OCI-LY1 (cell line): ENCODE measurements at regions not wholly inside any gene's neighbourhood (a gene's known extent, or its start where the extent isn't known, plus 50 kb on each side); places are given as distances from the start of the nearest gene placed in this dataset.

Experiments
- H2AFZ ChIP-seq: fragments of 200-600 bp; sonication (generic), shearing (Covaris generic); 2 replicates; pipeline ENCODE4 v1.6.0; 2014; ENCODE audit warnings: antibody characterized with exemption, mild to moderate bottlenecking, low read length
- H3F3A ChIP-seq: fragments of 200-600 bp; sonication (generic), shearing (Covaris generic); 2 replicates; pipeline ENCODE4 v1.6.0; 2014; ENCODE audit warnings: mild to moderate bottlenecking, antibody characterized with exemption, low read length, moderate library complexity; ENCODE audit not compliant: insufficient read depth
- H3K27ac ChIP-seq: fragments of 200-600 bp; sonication (generic); 2 replicates; pipeline ENCODE4 v1.5.1; 2014; ENCODE audit warnings: low read length, mixed run types, mild to moderate bottlenecking, low read depth; ENCODE audit not compliant: poor library complexity, severe bottlenecking
- H3K27me3 ChIP-seq: fragments of 200-600 bp; sonication (generic); 2 replicates; pipeline ENCODE4 v1.6.0; 2014; ENCODE audit warnings: antibody characterized with exemption, mild to moderate bottlenecking, low read length, moderate library complexity; ENCODE audit not compliant: insufficient read depth
- H3K36me3 ChIP-seq: fragments of 200-600 bp; sonication (generic); 2 replicates; pipeline ENCODE4 v1.6.1; 2014; ENCODE audit warnings: mild to moderate bottlenecking, antibody characterized with exemption, low read length, moderate library complexity, mixed read lengths; ENCODE audit not compliant: insufficient read depth
- H3K4me1 ChIP-seq: fragments of 200-600 bp; sonication (generic); 2 replicates; pipeline ENCODE4 v1.5.1; 2014; ENCODE audit warnings: mild to moderate bottlenecking, low read length, moderate library complexity; ENCODE audit not compliant: insufficient read depth, severe bottlenecking
- H3K4me2 ChIP-seq: fragments of 200-600 bp; sonication (generic), shearing (Covaris generic); 2 replicates; pipeline ENCODE4 v1.6.1; 2014; ENCODE audit warnings: low read length
- H3K4me3 ChIP-seq: fragments of 200-600 bp; sonication (generic); 2 replicates; pipeline ENCODE4 v1.5.1; 2014; ENCODE audit warnings: low read length, low read depth, mild to moderate bottlenecking, mixed read lengths; ENCODE audit not compliant: poor library complexity, severe bottlenecking
- H3K79me2 ChIP-seq: fragments of 200-600 bp; shearing (Covaris generic); 2 replicates; pipeline ENCODE4 v1.6.1; 2016; ENCODE audit warnings: mixed run types, low read length, mixed read lengths; ENCODE audit not compliant: insufficient read depth
- H3K9ac ChIP-seq: fragments of 200-600 bp; sonication (generic), shearing (Covaris generic); 2 replicates; pipeline ENCODE4 v1.6.1; 2014; ENCODE audit warnings: mild to moderate bottlenecking, low read length, mixed read lengths
- H3K9me2 ChIP-seq: fragments of 200-600 bp; sonication (generic), shearing (Covaris generic); 2 replicates; pipeline ENCODE4 v1.6.1; 2014; ENCODE audit warnings: low read depth, mild to moderate bottlenecking, low read length, mixed read lengths
- H3K9me3 ChIP-seq: fragments of 200-600 bp; shearing (Covaris generic); 2 replicates; pipeline ENCODE4 v1.6.1; 2014; ENCODE audit warnings: low read length, mixed read lengths
- H4K20me1 ChIP-seq: fragments of 200-600 bp; sonication (generic), shearing (Covaris generic); 2 replicates; pipeline ENCODE4 v1.6.0; 2016; ENCODE audit warnings: mild to moderate bottlenecking, low read length; ENCODE audit not compliant: insufficient read depth
- CTCF ChIP-seq: fragments of 200-600 bp; sonication (generic), shearing (Covaris generic); IDR thresholded peaks from 2 replicates; pipeline ENCODE4 v1.5.1; 2017; ENCODE audit warnings: mild to moderate bottlenecking, antibody characterized with exemption, low read length, moderate library complexity, mixed read lengths
- EZH2 ChIP-seq: fragments of 200-600 bp; sonication (generic), shearing (Covaris generic); IDR thresholded peaks from 2 replicates; pipeline ENCODE4 v1.8.0; 2017; ENCODE audit warnings: borderline replicate concordance, mixed run types, mild to moderate bottlenecking, antibody characterized with exemption, low read length, moderate library complexity, mixed read lengths

GRCh38 chr3:78313332-78313731 is 1273.4 kb downstream of the ROBO2 start:
- H3K4me1 ChIP-seq, result no peaks in the 10 kb centered on the region
- no peaks in the 10 kb centered on the region for H4K20me1 ChIP-seq
- no peaks in the 10 kb centered on the region for H3K9me3 ChIP-seq
- H3F3A ChIP-seq, result no peaks in the 10 kb centered on the region
- no peaks in the 10 kb centered on the region for H3K79me2 ChIP-seq
- TF ChIP-seq CTCF, result no peak
- no peak for TF ChIP-seq EZH2
- no peak overlapping the region for H3K27ac ChIP-seq
- no peak overlapping the region for H3K9ac ChIP-seq
- no peak overlapping the region for H3K4me3 ChIP-seq
- no peaks in the 10 kb centered on the region for H3K27me3 ChIP-seq
- H3K36me3 ChIP-seq, result no peaks in the 10 kb centered on the region
- no peaks in the 10 kb centered on the region for H3K9me2 ChIP-seq
- no peak overlapping the region for H3K4me2 ChIP-seq
- H2AFZ ChIP-seq, result no peak overlapping the region

GRCh38 chr3:78314327-78314726 is 1274.4 kb downstream of the ROBO2 start:
- H3K4me2 ChIP-seq, result no peak overlapping the region
- H4K20me1 ChIP-seq, result no peaks in the 10 kb centered on the region
- no peaks in the 10 kb centered on the region for H3K4me1 ChIP-seq
- no peak overlapping the region for H2AFZ ChIP-seq
- no peak overlapping the region for H3K4me3 ChIP-seq
- H3K9me2 ChIP-seq, result no peaks in the 10 kb centered on the region
- H3K9me3 ChIP-seq, result no peaks in the 10 kb centered on the region
- H3K9ac ChIP-seq, result no peak overlapping the region
- no peaks in the 10 kb centered on the region for H3K27me3 ChIP-seq
- no peaks in the 10 kb centered on the region for H3K79me2 ChIP-seq
- TF ChIP-seq EZH2, result no peak
- TF ChIP-seq CTCF, result no peak
- H3F3A ChIP-seq, result no peaks in the 10 kb centered on the region
- H3K27ac ChIP-seq, result no peak overlapping the region
- no peaks in the 10 kb centered on the region for H3K36me3 ChIP-seq

GRCh38 chr3:78317774-78318173 is 1277.9 kb downstream of the ROBO2 start:
- Histone ChIP-seq H4K20me1 (no peaks in the 10 kb centered on the region), H3K27me3 (no peaks in the 10 kb centered on the region), H3K36me3 (no peaks in the 10 kb centered on the region), H3K4me2 (no peak overlapping the region), H3K79me2 (no peaks in the 10 kb centered on the region), H3K4me3 (no peak overlapping the region), H2AFZ (no peak overlapping the region), H3K9me2 (no peaks in the 10 kb centered on the region), H3F3A (no peaks in the 10 kb centered on the region), H3K9me3 (no peaks in the 10 kb centered on the region), H3K27ac (no peak overlapping the region), H3K9ac (no peak overlapping the region), H3K4me1 (no peaks in the 10 kb centered on the region)
- no peak for TF ChIP-seq EZH2
- no peak for TF ChIP-seq CTCF
